HepG2 (cell line): ENCODE measurements at regions not wholly inside any gene's neighbourhood (a gene's known extent, or its start where the extent isn't known, plus 50 kb on each side); places are given as distances from the start of the nearest gene placed in this dataset.

ENCODE experiments used
- ATAC-seq: fragments of 200-7000 bp; cut with Tn5 transposase; 3 replicates; pipeline ENCODE4 v1.9.1; 2020; ENCODE audit warnings: mild to moderate bottlenecking, moderate library complexity
- BruUV-seq: library from RNA; stranded (reverse); fragments of 400-500 nt; replicated peaks from 2 replicates; lab custom pipeline; 2021; lab: Mats Ljungman, UMichigan
- CTCF ChIA-PET: fragments of 300-600 bp; formaldehyde crosslinking; extraction: SDS; loops from one replicate; lab custom pipeline; 2021; ENCODE audit warnings: low total read pairs, inconsistent platforms, low intra/inter-chr PET ratio; lab: Yijun Ruan, JAX
- POLR2A ChIA-PET: fragments of 350-600 bp; sonication (Branson Sonifier 250); formaldehyde crosslinking; loops from one replicate; lab custom pipeline; 2020; ENCODE audit warnings: antibody characterized with exemption, inconsistent platforms; lab: Yijun Ruan, JAX
- DNase-seq: peaks from one replicate; pipeline ENCODE4 v3.0.0-alpha.2; 2015; ENCODE audit warnings: low spot score
- FAIRE-seq: peaks from 3 replicates; lab custom pipeline; 2011; peaks lifted over from hg19 to GRCh38; lab: Jason Lieb, UNC
- H2AFZ ChIP-seq: one replicate; pipeline ENCODE4 v1.6.1; 2011; ENCODE audit warnings: low read length, inconsistent platforms
- H3K27ac ChIP-seq: fragments of 300-600 bp; 3 replicates; pipeline ENCODE4 v1.8.0; 2011; ENCODE audit warnings: mixed run types, mild to moderate bottlenecking, mixed read lengths, low read length, inconsistent platforms; ENCODE audit not compliant: insufficient read depth; ENCODE audit errors: extremely low read length
- H3K27me3 ChIP-seq, 2 experiments: fragments of 200-600 bp in 1 of 2; 2 replicates in 1 of 2; 3 replicates in 1 of 2; pipeline versions ENCODE4 v1.6.0 to v1.8.0; 2011; ENCODE audit warnings: low read length in 2 of 2, mild to moderate bottlenecking in 2 of 2, moderate library complexity in 2 of 2, inconsistent platforms in 1 of 2; ENCODE audit not compliant: insufficient read depth in 2 of 2, control insufficient read depth in 1 of 2
- H3K36me3 ChIP-seq, 2 experiments: fragments of 200-600 bp in 1 of 2; replicated peaks in 1 of 2; 2 replicates in 1 of 2; 3 replicates in 1 of 2; pipeline versions ENCODE4 v1.5.1 to v1.8.0; 2011; ENCODE audit warnings: low read length in 2 of 2, inconsistent platforms in 1 of 2; ENCODE audit not compliant: insufficient read depth in 2 of 2, control insufficient read depth in 1 of 2
- H3K4me1 ChIP-seq: 2 replicates; pipeline ENCODE4 v1.5.1; 2012; ENCODE audit warnings: low read length, inconsistent platforms; ENCODE audit not compliant: insufficient read depth
- H3K4me2 ChIP-seq: 2 replicates; pipeline ENCODE4 v1.6.0; 2011; ENCODE audit warnings: low read depth, low read length, inconsistent platforms
- H3K4me3 ChIP-seq, 3 experiments: fragments of 200-600 bp in 1 of 3; sonication (generic), shearing (Covaris generic) in 1 of 3; replicated peaks in 1 of 3; 2 replicates each; pipeline ENCODE4 v1.5.1; 2011 to 2016; ENCODE audit warnings: low read length in 3 of 3, inconsistent platforms in 2 of 3, low read depth in 2 of 3, mild to moderate bottlenecking in 2 of 3, control low read depth in 1 of 3, mixed read lengths in 1 of 3; ENCODE audit not compliant: insufficient read depth in 1 of 3
- H3K79me2 ChIP-seq: one replicate; pipeline ENCODE4 v1.6.1; 2011; ENCODE audit warnings: low read length, inconsistent platforms; ENCODE audit not compliant: insufficient read depth
- H3K9ac ChIP-seq: 2 replicates; pipeline ENCODE4 v1.6.0; 2011; ENCODE audit warnings: mild to moderate bottlenecking, low read depth, low read length, inconsistent platforms; ENCODE audit not compliant: insufficient read depth
- H3K9me3 ChIP-seq: 2 replicates; pipeline ENCODE4 v1.5.1; 2012; ENCODE audit warnings: mild to moderate bottlenecking, low read length
- H4K20me1 ChIP-seq: 2 replicates; pipeline ENCODE4 v1.6.0; 2011; ENCODE audit warnings: inconsistent platforms, mild to moderate bottlenecking, low read length, moderate library complexity; ENCODE audit not compliant: insufficient read depth
- AGO1 ChIP-seq: fragments of 200-400 bp; formaldehyde crosslinking; IDR thresholded peaks from 2 replicates; pipeline ENCODE4 v1.6.1; 2017; ENCODE audit warnings: mild to moderate bottlenecking, low read depth, low read length, moderate library complexity; ENCODE audit not compliant: poor library complexity, severe bottlenecking
- DNMT1 ChIP-seq: sonication (generic); formaldehyde crosslinking; IDR thresholded peaks from 2 replicates; pipeline ENCODE4 v1.5.1; 2020; ENCODE audit warnings: mild to moderate bottlenecking, missing genetic modification reagents
- EEA1 ChIP-seq: sonication (generic); formaldehyde crosslinking; IDR thresholded peaks from 2 replicates; pipeline ENCODE4 v1.5.1; 2020; ENCODE audit warnings: mild to moderate bottlenecking, missing genetic modification reagents, borderline replicate concordance
- HOXA7 ChIP-seq: sonication (generic); formaldehyde crosslinking; IDR thresholded peaks from 2 replicates; pipeline ENCODE4 v1.8.1; 2022; ENCODE audit warnings: mild to moderate bottlenecking, missing genetic modification reagents, moderate library complexity
- LCORL ChIP-seq, 2 experiments: fragments of 450-650 bp in 1 of 2; sonication (generic) in 1 of 2; formaldehyde crosslinking in 1 of 2; IDR thresholded peaks; 2 replicates each; pipeline versions ENCODE4 v1.5.0 to v1.6.1; 2017 to 2020; ENCODE audit warnings: antibody characterized with exemption in 1 of 2, missing genetic modification reagents in 1 of 2
- MEIS2 ChIP-seq: sonication (generic); formaldehyde crosslinking; IDR thresholded peaks from 2 replicates; pipeline ENCODE4 v1.9.0; 2021; ENCODE audit warnings: mild to moderate bottlenecking, missing genetic modification reagents
- NFIB ChIP-seq: sonication (generic); formaldehyde crosslinking; IDR thresholded peaks from 2 replicates; pipeline ENCODE4 v1.9.0; 2021; ENCODE audit warnings: missing genetic modification reagents, mild to moderate bottlenecking, borderline replicate concordance
- NFYC ChIP-seq: IDR thresholded peaks from 2 replicates; pipeline ENCODE4 v1.6.1; 2016; ENCODE audit warnings: missing genetic modification reagents, missing compliant biosample characterization
- SMAD1 ChIP-seq: sonication (generic); formaldehyde crosslinking; IDR thresholded peaks from 2 replicates; pipeline ENCODE4 v1.4.0; 2020; ENCODE audit warnings: missing genetic modification reagents, low read depth, mild to moderate bottlenecking, borderline replicate concordance
- SMAD3 ChIP-seq: sonication (generic); formaldehyde crosslinking; IDR thresholded peaks from 2 replicates; pipeline ENCODE4 v1.4.0; 2020; ENCODE audit warnings: missing genetic modification reagents
- SNAPC2 ChIP-seq: sonication (generic); formaldehyde crosslinking; IDR thresholded peaks from 2 replicates; pipeline ENCODE4 v1.8.1; 2022; ENCODE audit warnings: mild to moderate bottlenecking, missing genetic modification reagents
- ZNF20 ChIP-seq: sonication (generic); formaldehyde crosslinking; IDR thresholded peaks from 2 replicates; pipeline ENCODE4 v1.4.0; 2020; ENCODE audit warnings: mild to moderate bottlenecking, moderate library complexity, missing genetic modification reagents
- ZNF407 ChIP-seq: sonication (generic); formaldehyde crosslinking; IDR thresholded peaks from one replicate; pipeline ENCODE4 v1.5.1; 2020; ENCODE audit warnings: mild to moderate bottlenecking, missing genetic modification reagents; ENCODE audit errors: not compliant biosample characterization
- WGBS: methylation state at CpG from one replicate; pipeline ENCODE4 v1.1.6; 2017; ENCODE audit warnings: low lambda C conversion rate; 5-methylcytosine and 5-hydroxymethylcytosine counted together
- in situ Hi-C: cut with HindIII; loops from 2 replicates; pipeline ENCODE4 v1.10.0; 2017; ENCODE audit warnings: low pct_unique_long_range_greater_than_20kb; ENCODE audit not compliant: extremely low pct_ligation_motif_present
- intact Hi-C: fragments of 100-400 bp; cut with micrococcal nuclease; formaldehyde crosslinking; loops from one replicate; pipeline ENCODE4 v1.10.0; 2022; ENCODE audit not compliant: unreplicated experiment
- TF ChIP-seq, protein P1 (sequence below): sonication (generic); formaldehyde crosslinking; IDR thresholded peaks from 2 replicates; pipeline ENCODE4 v1.4.0; 2020; ENCODE audit warnings: missing genetic modification reagents, borderline replicate concordance

DNA sequence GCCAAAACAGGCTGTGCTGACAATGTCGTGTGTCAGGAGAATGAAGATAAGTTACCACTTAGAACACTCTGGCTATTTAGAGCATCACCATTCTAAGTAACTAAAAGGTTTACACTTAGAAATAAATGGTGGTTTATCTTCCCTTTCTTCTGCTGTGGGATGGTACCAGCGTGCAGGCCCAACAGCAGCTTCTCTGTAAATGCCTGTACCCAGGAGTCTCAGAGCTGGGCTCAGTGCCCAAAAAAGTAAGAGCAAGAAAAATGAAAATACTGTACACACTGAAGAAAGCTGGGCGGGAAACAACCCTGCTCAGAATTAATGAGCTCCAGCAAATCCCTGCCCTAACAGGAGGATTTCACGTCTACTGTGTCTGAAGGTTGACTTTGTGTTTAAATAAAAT is 206.5 kb downstream of the MFSD1 start (continued):
- TF ChIP-seq SMAD1 (CRISPR knock-in tag) (no peak), NFIB (CRISPR knock-in tag) (no peak)

GRCh38 chr3:159018341-159018740 is 216.5 kb downstream of the MFSD1 start:
- ATAC-seq (no peak), FAIRE-seq (no peak), DNase-seq (no peak)
- H3K36me3 ChIP-seq = no peaks in the 10 kb centered on the region
- H3K27me3 ChIP-seq = no peaks in the 10 kb centered on the region
- CTCF ChIA-PET = no interaction called here
- in situ Hi-C loops (no loop called here), intact Hi-C loops (no loop called here)
- 6% methylated on average over 2 of the region's 2 CpGs for WGBS
- no peak overlapping the region for H3K4me2 ChIP-seq
- no peaks in the 10 kb centered on the region for H3K79me2 ChIP-seq
- POLR2A ChIA-PET = no interaction called here
- H3K4me1 ChIP-seq = no peaks in the 10 kb centered on the region
- no peaks in the 10 kb centered on the region for H3K9me3 ChIP-seq
- H3K9ac ChIP-seq = no peak overlapping the region
- no peak overlapping the region for H3K4me3 ChIP-seq
- no TSS peak for BruUV-seq
- no peaks in the 10 kb centered on the region for H4K20me1 ChIP-seq
- H2AFZ ChIP-seq = no peak overlapping the region
- H3K27ac ChIP-seq = no peak overlapping the region
- TF ChIP-seq NFYC = no peak
- TF ChIP-seq AGO1 = no peak
- no peak for TF ChIP-seq ZNF20 (CRISPR knock-in tag)
- no peak for TF ChIP-seq MEIS2 (CRISPR knock-in tag)
- no peak for TF ChIP-seq ZNF407 (CRISPR knock-in tag)
- TF ChIP-seq SMAD3 (CRISPR knock-in tag) = no peak
- TF ChIP-seq LCORL (IDR thresholded peaks at IDR 0.05) = no peak
- no peak for TF ChIP-seq LCORL (CRISPR knock-in tag; IDR thresholded peaks at IDR 0.05)
- no peak for TF ChIP-seq SNAPC2
- TF ChIP-seq DNMT1 (CRISPR knock-in tag) = no peak
- TF ChIP-seq HOXA7 (CRISPR knock-in tag) = no peak
- no peak for TF ChIP-seq EEA1 (CRISPR knock-in tag)
- TF ChIP-seq, protein P1, sequence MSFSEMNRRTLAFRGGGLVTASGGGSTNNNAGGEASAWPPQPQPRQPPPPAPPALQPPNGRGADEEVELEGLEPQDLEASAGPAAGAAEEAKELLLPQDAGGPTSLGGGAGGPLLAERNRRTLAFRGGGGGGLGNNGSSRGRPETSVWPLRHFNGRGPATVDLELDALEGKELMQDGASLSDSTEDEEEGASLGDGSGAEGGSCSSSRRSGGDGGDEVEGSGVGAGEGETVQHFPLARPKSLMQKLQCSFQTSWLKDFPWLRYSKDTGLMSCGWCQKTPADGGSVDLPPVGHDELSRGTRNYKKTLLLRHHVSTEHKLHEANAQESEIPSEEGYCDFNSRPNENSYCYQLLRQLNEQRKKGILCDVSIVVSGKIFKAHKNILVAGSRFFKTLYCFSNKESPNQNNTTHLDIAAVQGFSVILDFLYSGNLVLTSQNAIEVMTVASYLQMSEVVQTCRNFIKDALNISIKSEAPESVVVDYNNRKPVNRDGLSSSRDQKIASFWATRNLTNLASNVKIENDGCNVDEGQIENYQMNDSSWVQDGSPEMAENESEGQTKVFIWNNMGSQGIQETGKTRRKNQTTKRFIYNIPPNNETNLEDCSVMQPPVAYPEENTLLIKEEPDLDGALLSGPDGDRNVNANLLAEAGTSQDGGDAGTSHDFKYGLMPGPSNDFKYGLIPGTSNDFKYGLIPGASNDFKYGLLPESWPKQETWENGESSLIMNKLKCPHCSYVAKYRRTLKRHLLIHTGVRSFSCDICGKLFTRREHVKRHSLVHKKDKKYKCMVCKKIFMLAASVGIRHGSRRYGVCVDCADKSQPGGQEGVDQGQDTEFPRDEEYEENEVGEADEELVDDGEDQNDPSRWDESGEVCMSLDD (CRISPR knock-in tag) = no peak
